MM.1S (cell line): ENCODE measurements at regions not wholly inside any gene's neighbourhood (a gene's known extent, or its start where the extent isn't known, plus 50 kb on each side); places are given as distances from the start of the nearest gene placed in this dataset.

Source experiments
- DNase-seq: peaks from one replicate; pipeline ENCODE4 v3.0.0-alpha.2; 2015
- H2AFZ ChIP-seq: fragments of 300-600 bp; sonication (generic); 2 replicates; pipeline ENCODE4 v1.6.0; 2016; ENCODE audit warnings: antibody characterized with exemption, low read length
- H3F3A ChIP-seq: fragments of 300-600 bp; sonication (generic); 2 replicates; pipeline ENCODE4 v1.6.1; 2016; ENCODE audit warnings: mild to moderate bottlenecking, antibody characterized with exemption, low read length, moderate library complexity, mixed read lengths; ENCODE audit not compliant: insufficient read depth
- H3K27ac ChIP-seq: fragments of 300-600 bp; sonication (generic); 2 replicates; pipeline ENCODE4 v1.5.1; 2016; ENCODE audit warnings: mild to moderate bottlenecking, low read length
- H3K27me3 ChIP-seq: fragments of 300-600 bp; sonication (generic); replicated peaks from 2 replicates; pipeline ENCODE4 v1.6.0; 2016; ENCODE audit warnings: low read length; ENCODE audit not compliant: insufficient read depth
- H3K36me3 ChIP-seq: fragments of 300-600 bp; sonication (generic); replicated peaks from 2 replicates; pipeline ENCODE4 v1.6.1; 2016; ENCODE audit warnings: mild to moderate bottlenecking, low read length, mixed read lengths; ENCODE audit not compliant: insufficient read depth
- H3K4me1 ChIP-seq: fragments of 300-600 bp; sonication (generic); 2 replicates; pipeline ENCODE4 v1.6.1; 2016; ENCODE audit warnings: low read length, mixed read lengths
- H3K4me2 ChIP-seq: fragments of 300-600 bp; sonication (generic); 2 replicates; pipeline ENCODE4 v1.6.0; 2016; ENCODE audit warnings: low read depth, low read length
- H3K4me3 ChIP-seq: fragments of 300-600 bp; sonication (generic); 2 replicates; pipeline ENCODE4 v1.5.1; 2016; ENCODE audit warnings: low read length, mixed read lengths
- H3K79me2 ChIP-seq: fragments of 300-600 bp; sonication (generic); 2 replicates; pipeline ENCODE4 v1.6.1; 2016; ENCODE audit warnings: mixed run types, low read length, mixed read lengths
- H3K9ac ChIP-seq: fragments of 300-600 bp; sonication (generic); 2 replicates; pipeline ENCODE4 v1.6.1; 2016; ENCODE audit warnings: low read length, mixed read lengths
- H3K9me2 ChIP-seq: fragments of 300-600 bp; sonication (generic); replicated peaks from 2 replicates; pipeline ENCODE4 v1.6.1; 2016; ENCODE audit warnings: mild to moderate bottlenecking, low read length, mixed read lengths; ENCODE audit not compliant: insufficient read depth
- H3K9me3 ChIP-seq: fragments of 300-600 bp; sonication (generic); replicated peaks from 2 replicates; pipeline ENCODE4 v1.6.1; 2016; ENCODE audit warnings: mild to moderate bottlenecking, low read length, mixed read lengths; ENCODE audit not compliant: insufficient read depth
- H4K20me1 ChIP-seq: fragments of 300-600 bp; sonication (generic); 2 replicates; pipeline ENCODE4 v1.6.1; 2016; ENCODE audit warnings: mild to moderate bottlenecking, low read length, moderate library complexity, mixed read lengths; ENCODE audit not compliant: insufficient read depth
- EZH2 ChIP-seq: fragments of 300-600 bp; sonication (generic); optimal IDR thresholded peaks from 2 replicates; pipeline ENCODE3; 2017; ENCODE audit warnings: low read depth, mild to moderate bottlenecking, antibody characterized with exemption, low read length, mixed read lengths
- EZH2phosphoT487 ChIP-seq: fragments of 300-600 bp; sonication (generic); IDR thresholded peaks from 2 replicates; pipeline ENCODE4 v1.6.1; 2018; ENCODE audit warnings: antibody characterized with exemption, low read length
- TF ChIP-seq, protein P1 (sequence below): fragments of 300-600 bp; sonication (generic); IDR thresholded peaks from 2 replicates; pipeline ENCODE4 v1.5.1; 2016; ENCODE audit warnings: antibody characterized with exemption, low read length, mixed read lengths

DNA sequence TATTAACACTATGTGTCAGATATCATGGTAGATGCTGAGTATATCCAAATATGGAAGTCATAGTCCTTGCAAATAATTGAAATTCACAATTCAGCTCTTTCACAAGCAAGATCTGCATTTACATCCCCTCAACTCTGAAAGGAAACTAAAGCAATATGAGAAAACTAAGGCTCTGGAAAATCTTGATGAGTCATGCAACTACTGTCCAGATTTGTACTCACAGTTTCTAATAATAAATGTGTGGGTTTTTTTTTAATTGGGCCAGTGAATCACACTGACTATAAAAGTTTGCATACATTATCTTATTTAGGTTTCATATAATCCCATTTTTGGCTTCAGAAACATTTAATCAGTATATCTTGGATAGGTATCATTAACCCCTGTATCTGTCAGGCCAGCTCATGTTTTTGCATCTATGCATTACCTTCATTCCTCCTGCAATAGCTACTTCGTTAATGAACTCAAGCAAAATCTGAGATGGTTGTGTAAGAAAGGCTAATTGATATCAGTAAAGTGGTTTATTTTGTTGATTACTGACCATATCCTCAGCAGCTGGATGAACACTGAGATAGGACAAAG, 58.7 kb upstream of the PRR16 start:
- peak; percentile 45 for DNase-seq

DNA sequence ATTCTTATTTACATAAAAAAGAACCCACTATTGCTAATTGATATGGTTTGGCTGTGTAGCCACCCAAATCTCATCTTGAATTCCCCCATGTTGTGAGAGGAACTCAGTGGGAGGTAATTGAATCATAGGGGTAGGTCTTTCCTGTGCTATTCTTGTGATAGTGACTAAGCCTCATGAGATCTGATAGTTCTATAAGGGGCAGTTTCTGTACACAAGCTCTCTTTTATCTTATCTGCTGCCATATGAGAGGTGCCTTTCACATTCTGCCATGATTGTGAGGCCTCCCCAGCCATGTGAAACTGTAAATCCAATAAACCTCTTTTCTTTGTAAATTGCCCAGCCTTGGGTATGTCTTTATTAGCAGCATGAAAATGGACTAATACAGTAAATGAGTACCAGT, 58.2 kb upstream of the PRR16 start:
- H3K4me2 ChIP-seq: no peak overlapping the region; the same call in 1 of the 2 replicates
- peaks cover 13% of the 10 kb centered on the region for H3K4me1 ChIP-seq
- no peaks in the 10 kb centered on the region for H3K9me3 ChIP-seq
- no peak overlapping the region for H3K9ac ChIP-seq
- no peaks in the 10 kb centered on the region for H3K27me3 ChIP-seq
- H3F3A ChIP-seq: peaks cover 10% of the 10 kb centered on the region
- H3K9me2 ChIP-seq: no peaks in the 10 kb centered on the region
- H3K27ac ChIP-seq: peak overlapping the region; percentile 56; the same call in 1 of the 2 replicates
- H3K4me3 ChIP-seq: no peak overlapping the region
- H4K20me1 ChIP-seq: no peaks in the 10 kb centered on the region
- no peaks in the 10 kb centered on the region for H3K36me3 ChIP-seq
- TF ChIP-seq, protein P1, sequence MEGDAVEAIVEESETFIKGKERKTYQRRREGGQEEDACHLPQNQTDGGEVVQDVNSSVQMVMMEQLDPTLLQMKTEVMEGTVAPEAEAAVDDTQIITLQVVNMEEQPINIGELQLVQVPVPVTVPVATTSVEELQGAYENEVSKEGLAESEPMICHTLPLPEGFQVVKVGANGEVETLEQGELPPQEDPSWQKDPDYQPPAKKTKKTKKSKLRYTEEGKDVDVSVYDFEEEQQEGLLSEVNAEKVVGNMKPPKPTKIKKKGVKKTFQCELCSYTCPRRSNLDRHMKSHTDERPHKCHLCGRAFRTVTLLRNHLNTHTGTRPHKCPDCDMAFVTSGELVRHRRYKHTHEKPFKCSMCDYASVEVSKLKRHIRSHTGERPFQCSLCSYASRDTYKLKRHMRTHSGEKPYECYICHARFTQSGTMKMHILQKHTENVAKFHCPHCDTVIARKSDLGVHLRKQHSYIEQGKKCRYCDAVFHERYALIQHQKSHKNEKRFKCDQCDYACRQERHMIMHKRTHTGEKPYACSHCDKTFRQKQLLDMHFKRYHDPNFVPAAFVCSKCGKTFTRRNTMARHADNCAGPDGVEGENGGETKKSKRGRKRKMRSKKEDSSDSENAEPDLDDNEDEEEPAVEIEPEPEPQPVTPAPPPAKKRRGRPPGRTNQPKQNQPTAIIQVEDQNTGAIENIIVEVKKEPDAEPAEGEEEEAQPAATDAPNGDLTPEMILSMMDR: no peak
- TF ChIP-seq EZH2phosphoT487: no peak
- no peak for TF ChIP-seq EZH2
- H2AFZ ChIP-seq: no peak overlapping the region
- DNase-seq: peak; percentile 55
- no peaks in the 10 kb centered on the region for H3K79me2 ChIP-seq

More for the DNA sequence above, 58.7 kb upstream of the PRR16 start:
- H3K27ac ChIP-seq: peak overlapping the region; percentile 56; the same call in 1 of the 2 replicates
- peaks cover 10% of the 10 kb centered on the region for H3F3A ChIP-seq
- no peaks in the 10 kb centered on the region for H3K79me2 ChIP-seq
- no peaks in the 10 kb centered on the region for H4K20me1 ChIP-seq
- H3K4me1 ChIP-seq: peaks cover 13% of the 10 kb centered on the region
- H3K9me3 ChIP-seq: no peaks in the 10 kb centered on the region
- no peak overlapping the region for H2AFZ ChIP-seq
- no peak for TF ChIP-seq EZH2phosphoT487
- no peak for TF ChIP-seq EZH2
- H3K27me3 ChIP-seq: no peaks in the 10 kb centered on the region
- H3K4me2 ChIP-seq: no peak overlapping the region; the same call in 1 of the 2 replicates
- no peaks in the 10 kb centered on the region for H3K36me3 ChIP-seq
- no peaks in the 10 kb centered on the region for H3K9me2 ChIP-seq
- H3K9ac ChIP-seq: no peak overlapping the region
- no peak overlapping the region for H3K4me3 ChIP-seq

DNA sequence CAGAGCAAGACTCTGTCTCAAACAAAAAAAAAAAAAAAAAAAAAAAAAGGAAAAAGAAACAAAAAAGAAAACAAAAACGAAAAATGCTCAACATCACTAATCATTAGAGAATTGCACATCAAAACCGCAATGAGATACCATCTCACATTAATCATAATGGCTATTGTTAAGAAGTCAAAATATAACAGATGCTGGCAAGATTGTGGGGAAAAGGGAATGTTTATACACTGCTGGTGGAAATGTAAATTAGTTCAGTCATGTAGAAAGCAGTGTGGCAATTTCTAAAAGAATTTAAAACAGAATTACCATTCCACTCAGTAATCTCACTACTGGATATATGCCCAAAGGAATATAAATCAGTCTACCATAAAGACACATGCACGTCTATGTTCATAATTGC, 50.4 kb upstream of the PRR16 start:
- H3K9me2 ChIP-seq: no peaks in the 10 kb centered on the region
- TF ChIP-seq, protein P1: no peak
- TF ChIP-seq EZH2 (no peak), EZH2phosphoT487 (no peak)
- H3K9ac ChIP-seq: no peak overlapping the region
- H2AFZ ChIP-seq: no peak overlapping the region
- H3K4me2 ChIP-seq: no peak overlapping the region
- H3K27me3 ChIP-seq: no peaks in the 10 kb centered on the region
- no peaks in the 10 kb centered on the region for H3K36me3 ChIP-seq
- no peaks in the 10 kb centered on the region for H3K9me3 ChIP-seq
- DNase-seq: no peak
- H3K4me3 ChIP-seq: no peak overlapping the region
- H3K79me2 ChIP-seq: no peaks in the 10 kb centered on the region
- H3K27ac ChIP-seq: no peak overlapping the region
- H3K4me1 ChIP-seq: no peaks in the 10 kb centered on the region
- no peaks in the 10 kb centered on the region for H4K20me1 ChIP-seq
- no peaks in the 10 kb centered on the region for H3F3A ChIP-seq
